Endothelial cell of umbilical vein (primary cell): ENCODE measurements at regions not wholly inside any gene's neighbourhood (a gene's known extent, or its start where the extent isn't known, plus 50 kb on each side); places are given as distances from the start of the nearest gene placed in this dataset.

ENCODE experiments used
- BruUV-seq: library from RNA; stranded (reverse); fragments of 400-500 nt; replicated peaks from 2 replicates; lab custom pipeline; 2021; lab: Mats Ljungman, UMichigan
- CTCF ChIA-PET: fragments of 300-600, 350-600 bp; sonication (Branson Sonifier 250); formaldehyde crosslinking; loops from one replicate; lab custom pipeline; 2021; ENCODE audit warnings: antibody characterized with exemption, inconsistent platforms; lab: Charles Lee
- POLR2A ChIA-PET: fragments of 300-600, 350-600 bp; sonication (Branson Sonifier 250); formaldehyde crosslinking; loops from one replicate; lab custom pipeline; 2021; ENCODE audit warnings: antibody characterized with exemption, inconsistent platforms; lab: Charles Lee
- DNase-seq: peaks from one replicate; pipeline ENCODE4 v3.0.0-alpha.2; 2011; ENCODE audit warnings: low read depth, low spot score
- FAIRE-seq: peaks from 2 replicates; lab custom pipeline; 2011; peaks lifted over from hg19 to GRCh38; lab: Jason Lieb, UNC
- H2AFZ ChIP-seq: 2 replicates; pipeline ENCODE4 v1.6.0; 2012; ENCODE audit warnings: low read depth, low read length, control low read depth, inconsistent platforms
- H3K27ac ChIP-seq: 2 replicates; pipeline ENCODE4 v1.5.1; 2011; ENCODE audit warnings: low read depth, mild to moderate bottlenecking, control low read depth, low read length, moderate library complexity; ENCODE audit not compliant: insufficient read depth
- H3K27me3 ChIP-seq, 2 experiments: 2 replicates each; pipeline versions ENCODE4 v1.6.0 to v1.6.1; 2011; ENCODE audit warnings: low read length in 2 of 2, mixed read lengths in 1 of 2; ENCODE audit not compliant: control insufficient read depth in 2 of 2, insufficient read depth in 2 of 2
- H3K36me3 ChIP-seq, 2 experiments: 2 replicates in 1 of 2; 3 replicates in 1 of 2; pipeline ENCODE4 v1.5.1; 2011; ENCODE audit warnings: low read length in 2 of 2, mild to moderate bottlenecking in 1 of 2, moderate library complexity in 1 of 2; ENCODE audit not compliant: control insufficient read depth in 2 of 2, insufficient read depth in 2 of 2; ENCODE audit errors: extremely low read depth in 1 of 2
- H3K4me1 ChIP-seq: 3 replicates; pipeline ENCODE4 v1.5.1; 2011; ENCODE audit warnings: mild to moderate bottlenecking, low read length; ENCODE audit not compliant: control insufficient read depth, insufficient read depth; ENCODE audit errors: extremely low read depth
- H3K4me2 ChIP-seq: 2 replicates; pipeline ENCODE4 v1.6.1; 2011; ENCODE audit warnings: low read length, control low read depth, mixed read lengths; ENCODE audit not compliant: insufficient read depth
- H3K4me3 ChIP-seq, 3 experiments: fragments of 200-600 bp in 1 of 3; sonication (generic), shearing (Covaris generic) in 1 of 3; replicated peaks in 1 of 3; 2 replicates each; pipeline ENCODE4 v1.5.1; 2011 to 2016; ENCODE audit warnings: control low read depth in 3 of 3, low read length in 3 of 3, mild to moderate bottlenecking in 2 of 3, inconsistent platforms in 1 of 3, low read depth in 1 of 3, moderate library complexity in 1 of 3; ENCODE audit not compliant: insufficient read depth in 1 of 3
- H3K79me2 ChIP-seq: 2 replicates; pipeline ENCODE4 v1.6.0; 2012; ENCODE audit warnings: low read length, inconsistent platforms; ENCODE audit not compliant: control insufficient read depth, insufficient read depth
- H3K9ac ChIP-seq: replicated peaks from 2 replicates; pipeline ENCODE3; 2011; ENCODE audit warnings: low read length, control low read depth; ENCODE audit not compliant: insufficient read depth; ENCODE audit errors: extremely low read depth
- H3K9me1 ChIP-seq: replicated peaks from 3 replicates; pipeline ENCODE4 v1.6.0; 2011; ENCODE audit warnings: mild to moderate bottlenecking, low read length; ENCODE audit not compliant: control insufficient read depth, insufficient read depth; ENCODE audit errors: extremely low read depth
- H3K9me3 ChIP-seq: replicated peaks from 2 replicates; pipeline ENCODE4 v1.5.1; 2012; ENCODE audit warnings: low read length, inconsistent platforms; ENCODE audit not compliant: control insufficient read depth, insufficient read depth
- H4K20me1 ChIP-seq: replicated peaks from 2 replicates; pipeline ENCODE3; 2011; ENCODE audit warnings: mild to moderate bottlenecking, low read length; ENCODE audit not compliant: control insufficient read depth, insufficient read depth; ENCODE audit errors: extremely low read depth
- CTCF ChIP-seq, 2 donors: IDR thresholded peaks; 1 replicate in 1 of 2; 2 replicates in 1 of 2; pipeline ENCODE4 v1.5.1; 2011; ENCODE audit warnings: low read length in 2 of 2, mild to moderate bottlenecking in 2 of 2, moderate library complexity in 2 of 2, control low read depth in 1 of 2, inconsistent platforms in 1 of 2, low read depth in 1 of 2; ENCODE audit not compliant: insufficient read depth in 1 of 2; ENCODE audit errors: extremely low read depth in 1 of 2
- EZH2 ChIP-seq: IDR thresholded peaks from 2 replicates; pipeline ENCODE4 v1.6.1; 2012; ENCODE audit warnings: borderline replicate concordance, low read depth, mild to moderate bottlenecking, moderate library complexity, low read length, inconsistent platforms; ENCODE audit not compliant: severe bottlenecking
- FOS ChIP-seq: IDR thresholded peaks from 2 replicates; pipeline ENCODE4 v1.6.1; 2011; ENCODE audit warnings: mild to moderate bottlenecking, low read length, moderate library complexity, borderline replicate concordance; ENCODE audit not compliant: insufficient read depth
- GATA2 ChIP-seq: IDR thresholded peaks from 2 replicates; pipeline ENCODE4 v1.7.0; 2011; ENCODE audit warnings: low read depth, mild to moderate bottlenecking, moderate library complexity, mixed read lengths, low read length; ENCODE audit not compliant: insufficient read length, insufficient read depth
- JUN ChIP-seq: IDR thresholded peaks from 2 replicates; pipeline ENCODE4 v1.6.1; 2011; ENCODE audit warnings: borderline replicate concordance, low read depth; ENCODE audit not compliant: insufficient read length, insufficient read depth
- MAX ChIP-seq: IDR thresholded peaks from 2 replicates; pipeline ENCODE4 v1.6.1; 2011; ENCODE audit not compliant: insufficient read depth, insufficient read length
- MYC ChIP-seq: IDR thresholded peaks from one replicate; pipeline ENCODE4 v1.6.1; 2011; ENCODE audit warnings: mild to moderate bottlenecking, low read depth, low read length
- POLR2A ChIP-seq: IDR thresholded peaks from 2 replicates; pipeline ENCODE4 v1.6.1; 2012; ENCODE audit warnings: low read depth, mild to moderate bottlenecking, control low read depth, low read length
- POLR2AphosphoS5 ChIP-seq: IDR thresholded peaks from 2 replicates; pipeline ENCODE4 v1.6.1; 2012; ENCODE audit warnings: low read depth, mild to moderate bottlenecking, control low read depth, low read length, moderate library complexity; ENCODE audit not compliant: insufficient read depth
- dilution Hi-C: fragments of 300-500 bp; cut with MboI; formaldehyde crosslinking; loops from one replicate; pipeline ENCODE4 v1.15.0; 2019; ENCODE audit warnings: low sequenced_read_pairs; ENCODE audit not compliant: extremely low pct_ligation_motif_present
- intact Hi-C: fragments of 100-400 bp; cut with micrococcal nuclease; formaldehyde crosslinking; loops from one replicate; pipeline ENCODE4 v1.10.0; 2022

- POLR2A ChIA-PET: no interaction called here
- dilution Hi-C loops (no loop called here), intact Hi-C loops (no loop called here)
- Histone ChIP-seq H3K4me3 (no peak overlapping the region), H3K4me2 (no peak overlapping the region), H4K20me1 (no peaks in the 10 kb centered on the region), H3K9me3 (peaks cover 1% of the 10 kb centered on the region), H3K79me2 (no peaks in the 10 kb centered on the region), H3K9ac (no peak overlapping the region), H3K27me3 (no peaks in the 10 kb centered on the region), H3K9me1 (no peaks in the 10 kb centered on the region), H3K36me3 (no peaks in the 10 kb centered on the region), H3K4me1 (no peaks in the 10 kb centered on the region), H3K27ac (no peak overlapping the region), H2AFZ (no peak overlapping the region)
- no peak for DNase-seq
- no peak for TF ChIP-seq POLR2A
- TF ChIP-seq EZH2: no peak
- no peak for TF ChIP-seq JUN
- TF ChIP-seq MAX: no peak
- TF ChIP-seq FOS: no peak
- no peak for TF ChIP-seq POLR2AphosphoS5
- TF ChIP-seq CTCF (IDR thresholded peaks at IDR 0.05; ENCODE audit: extremely low read depth in 1 of 2, insufficient read depth in 1 of 2, low read depth in 1 of 2, low read length in 2 of 2): no peak
- no peak for TF ChIP-seq GATA2
- TF ChIP-seq MYC: no peak
- FAIRE-seq: no peak
- CTCF ChIA-PET: no interaction called here
- no TSS peak for BruUV-seq
Observed at GRCh38 chr6:169009628-169010027, 244.0 kb downstream of the THBS2 start.
